IPS-18c (cell line): ENCODE measurements at regions not wholly inside any gene's neighbourhood (a gene's known extent, or its start where the extent isn't known, plus 50 kb on each side); places are given as distances from the start of the nearest gene placed in this dataset.
"Not testable (repeated sequence)": the region's sequence is repeated elsewhere in the genome, so short reads cannot be mapped to it uniquely, and the experiment has no call there.

Experiments
- H3K4me3 ChIP-seq: 2 replicates; pipeline ENCODE4 v1.7.0; 2013; ENCODE audit warnings: low read depth, mild to moderate bottlenecking, low read length, moderate library complexity; ENCODE audit not compliant: insufficient read depth
- H3K9me3 ChIP-seq: one replicate; pipeline ENCODE4 v1.6.1; 2013; ENCODE audit warnings: mild to moderate bottlenecking, low read length, moderate library complexity; ENCODE audit not compliant: control insufficient read depth, insufficient read depth

- peaks cover 43% of the 10 kb centered on the region for H3K9me3 ChIP-seq
- H3K4me3 ChIP-seq: not testable (repeated sequence)
Observed at GRCh38 chr22:10730706-10731105, 4797.3 kb upstream of the OR11H1 start.

- peaks cover 43% of the 10 kb centered on the region for H3K9me3 ChIP-seq
- not testable (repeated sequence) for H3K4me3 ChIP-seq
Observed at GRCh38 chr22:10731246-10731974, 4796.6 kb upstream of the OR11H1 start.

DNA sequence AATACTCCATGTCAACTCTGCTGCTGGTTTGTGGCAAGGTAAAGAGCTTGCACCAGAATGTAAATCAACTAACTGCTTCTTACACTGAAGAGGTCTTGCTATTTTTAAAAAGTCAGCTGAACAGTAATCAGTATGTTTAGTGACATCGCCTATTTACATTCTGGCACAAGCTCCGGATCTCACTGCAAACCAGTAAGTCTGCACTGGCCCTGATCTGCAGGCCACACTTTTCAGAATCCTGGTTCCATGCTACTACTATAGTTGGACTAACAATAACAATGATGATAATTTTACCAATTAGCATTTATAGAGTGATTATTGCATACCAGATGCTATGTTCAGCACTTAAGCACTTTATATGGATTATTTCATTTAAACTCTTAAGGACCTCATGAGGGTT lies 4792.9 kb upstream of the OR11H1 start:
- H3K4me3 ChIP-seq: not testable (repeated sequence)
- H3K9me3 ChIP-seq: peaks cover 30% of the 10 kb centered on the region

GRCh38 chr22:10736879-10737278 lies 4791.1 kb upstream of the OR11H1 start:
- H3K4me3 ChIP-seq: not testable (repeated sequence)
- peaks cover 21% of the 10 kb centered on the region for H3K9me3 ChIP-seq

GRCh38 chr22:10737931-10738330 lies 4790.1 kb upstream of the OR11H1 start:
- H3K4me3 ChIP-seq: not testable (repeated sequence)

GRCh38 chr22:10741210-10741609 lies 4786.8 kb upstream of the OR11H1 start:
- Histone ChIP-seq H3K9me3 (peaks cover 17% of the 10 kb centered on the region), H3K4me3 (no peak overlapping the region)

More at GRCh38 chr22:10737931-10738330, 4790.1 kb upstream of the OR11H1 start:
- H3K9me3 ChIP-seq: peaks cover 24% of the 10 kb centered on the region

GRCh38 chr22:10741776-10742630 lies 4786.0 kb upstream of the OR11H1 start:
- H3K9me3 ChIP-seq: peaks cover 19% of the 10 kb centered on the region
- H3K4me3 ChIP-seq: not testable (repeated sequence)

- peaks cover 13% of the 10 kb centered on the region for H3K9me3 ChIP-seq
Observed at GRCh38 chr22:10746382-10746781, 4781.6 kb upstream of the OR11H1 start.

GRCh38 chr22:10747227-10747626 lies 4780.8 kb upstream of the OR11H1 start:
- H3K9me3 ChIP-seq, H3K4me3 ChIP-seq: not testable (repeated sequence)

More at GRCh38 chr22:10746382-10746781, 4781.6 kb upstream of the OR11H1 start:
- H3K4me3 ChIP-seq: not testable (repeated sequence)

DNA sequence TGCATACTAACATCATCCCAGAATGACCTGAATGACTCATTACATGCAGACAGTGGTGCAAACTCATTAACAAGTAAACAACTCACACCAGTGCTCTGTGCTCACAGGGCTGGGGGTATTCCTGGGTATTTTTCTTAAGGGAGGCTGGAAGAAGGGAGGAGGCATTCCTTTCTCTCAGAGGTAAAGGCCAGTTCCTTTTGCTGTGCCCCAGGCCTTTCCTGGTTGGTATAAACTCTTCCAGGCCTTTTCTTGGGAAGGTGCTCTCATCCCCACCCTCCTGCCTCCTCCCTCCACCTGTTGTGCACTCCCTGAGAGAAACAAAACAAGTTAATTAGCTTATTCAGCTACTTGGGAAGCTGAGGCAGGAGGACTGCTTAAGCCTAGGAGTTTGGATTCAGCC lies 4779.2 kb upstream of the OR11H1 start:
- H3K9me3 ChIP-seq, H3K4me3 ChIP-seq: not testable (repeated sequence)

DNA sequence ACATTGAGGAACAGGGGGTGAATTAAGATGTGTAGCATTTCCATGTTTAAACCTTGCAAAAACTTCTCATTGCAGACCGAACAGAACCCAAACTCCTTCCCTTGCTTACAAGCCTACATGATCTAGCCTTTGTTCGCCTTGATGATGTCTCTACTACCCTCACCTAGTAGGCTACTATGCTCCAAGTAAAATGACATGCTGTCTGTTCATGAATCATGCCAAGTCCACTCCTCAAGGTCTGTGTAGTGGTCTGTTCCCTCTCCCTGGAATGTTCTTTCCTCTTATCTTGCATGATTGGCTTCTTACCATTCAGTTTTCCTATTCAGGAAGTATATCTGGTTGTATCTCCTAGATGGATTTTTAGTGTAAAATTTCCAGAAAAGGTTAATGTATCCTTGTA lies 4778.6 kb upstream of the OR11H1 start:
- H3K4me3 ChIP-seq, H3K9me3 ChIP-seq: not testable (repeated sequence)

GRCh38 chr22:10753566-10753965 lies 4774.4 kb upstream of the OR11H1 start:
- H3K9me3 ChIP-seq, H3K4me3 ChIP-seq: not testable (repeated sequence)

DNA sequence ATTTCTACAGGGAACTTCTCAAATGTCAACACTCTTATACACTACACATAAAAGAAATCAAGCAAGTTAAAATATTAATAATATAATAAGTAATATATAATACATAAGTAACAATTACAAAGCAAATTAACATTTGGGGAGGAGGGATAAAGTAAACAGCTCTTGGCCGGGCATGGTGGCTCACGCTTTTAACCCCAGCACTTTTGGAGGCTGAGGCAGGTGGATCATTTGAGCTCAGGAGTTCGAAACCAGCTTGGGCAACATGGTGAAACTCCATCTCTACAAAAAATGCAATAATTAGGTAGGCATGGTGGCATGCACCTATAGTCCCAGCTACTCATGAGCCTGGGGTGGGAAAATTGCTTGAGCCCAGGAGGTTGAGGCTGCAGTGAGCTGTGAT lies 4772.6 kb upstream of the OR11H1 start:
- not testable (repeated sequence) for H3K9me3 ChIP-seq, H3K4me3 ChIP-seq

DNA sequence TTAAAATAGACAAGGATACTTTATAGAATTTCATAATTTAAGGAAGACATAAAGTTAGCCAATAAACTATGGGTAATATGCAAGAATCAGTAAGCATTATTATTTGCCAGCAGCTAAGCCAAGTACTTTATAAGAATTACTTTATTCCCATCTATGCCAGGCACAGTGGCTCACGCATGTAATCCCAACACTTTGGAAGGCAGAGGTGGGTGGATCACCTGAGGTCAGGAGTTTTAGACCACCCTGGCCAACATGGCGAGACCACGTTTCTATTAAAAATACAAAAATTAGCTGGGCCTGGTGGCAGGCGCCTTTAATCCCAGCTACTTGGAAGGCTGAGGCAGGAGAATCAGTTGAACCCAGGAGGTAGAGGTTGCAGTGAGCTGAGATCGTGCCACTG lies 4767.6 kb upstream of the OR11H1 start:
- not testable (repeated sequence) for H3K9me3 ChIP-seq, H3K4me3 ChIP-seq

DNA sequence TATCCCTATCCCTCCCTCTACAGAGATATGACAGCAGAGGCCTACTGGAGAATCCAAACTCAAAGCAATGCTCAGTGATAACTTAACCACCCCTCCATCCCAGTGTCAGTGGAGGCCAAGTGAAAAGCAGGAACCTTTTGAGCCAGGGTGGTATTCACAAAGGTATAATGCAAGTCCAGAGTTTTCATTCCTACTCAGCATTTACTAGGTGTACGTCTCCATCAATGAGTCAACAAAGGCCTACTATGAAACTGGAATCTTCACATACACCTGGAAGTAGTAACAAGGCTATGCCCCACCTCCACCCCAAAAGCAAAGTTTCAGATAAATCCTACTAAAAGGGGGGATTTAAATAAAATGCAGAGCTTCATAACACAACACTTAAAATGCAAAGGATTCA lies 4761.7 kb upstream of the OR11H1 start:
- H3K9me3 ChIP-seq: peaks cover 16% of the 10 kb centered on the region
- not testable (repeated sequence) for H3K4me3 ChIP-seq

DNA sequence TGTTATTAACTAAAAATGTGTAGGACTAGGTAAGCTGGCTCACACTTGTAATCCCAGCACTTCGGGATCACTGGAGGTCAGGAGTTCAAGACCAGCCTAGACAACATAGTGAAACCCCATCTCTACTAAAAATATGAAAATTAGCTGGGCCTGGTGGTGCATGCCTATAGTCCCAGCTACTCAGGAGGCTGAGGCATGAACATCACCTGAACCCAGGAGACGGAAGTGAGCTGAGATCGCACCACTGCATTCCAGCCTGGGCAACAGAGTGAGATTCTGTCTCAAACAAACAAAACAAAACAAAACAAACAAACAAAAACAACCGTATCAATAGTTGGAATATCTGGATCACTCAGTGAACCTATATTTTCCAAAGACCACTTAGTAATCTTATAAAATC lies 4759.1 kb upstream of the OR11H1 start:
- H3K4me3 ChIP-seq: not testable (repeated sequence)
- H3K9me3 ChIP-seq: peaks cover 25% of the 10 kb centered on the region

DNA sequence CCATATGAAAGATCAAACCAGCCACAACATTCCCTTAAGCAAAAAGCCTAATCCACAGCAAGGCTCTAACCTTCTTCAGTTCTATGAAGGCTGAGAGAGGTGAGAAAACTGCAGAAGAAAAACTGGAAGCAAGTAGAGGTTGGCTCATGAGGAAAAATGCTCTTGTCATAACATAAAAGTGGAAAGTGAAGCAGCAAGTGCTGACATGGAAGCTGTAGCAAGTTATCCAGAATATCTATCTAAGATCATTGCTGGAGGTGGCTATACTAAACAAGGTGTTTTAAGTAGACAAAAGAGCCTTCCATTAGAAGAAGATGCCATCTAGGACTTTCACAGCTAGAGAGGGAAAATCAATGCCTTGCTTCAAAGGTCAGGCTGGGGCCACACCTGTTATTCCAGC lies 4756.2 kb upstream of the OR11H1 start:
- H3K9me3 ChIP-seq: peaks cover 17% of the 10 kb centered on the region
- H3K4me3 ChIP-seq: not testable (repeated sequence)

DNA sequence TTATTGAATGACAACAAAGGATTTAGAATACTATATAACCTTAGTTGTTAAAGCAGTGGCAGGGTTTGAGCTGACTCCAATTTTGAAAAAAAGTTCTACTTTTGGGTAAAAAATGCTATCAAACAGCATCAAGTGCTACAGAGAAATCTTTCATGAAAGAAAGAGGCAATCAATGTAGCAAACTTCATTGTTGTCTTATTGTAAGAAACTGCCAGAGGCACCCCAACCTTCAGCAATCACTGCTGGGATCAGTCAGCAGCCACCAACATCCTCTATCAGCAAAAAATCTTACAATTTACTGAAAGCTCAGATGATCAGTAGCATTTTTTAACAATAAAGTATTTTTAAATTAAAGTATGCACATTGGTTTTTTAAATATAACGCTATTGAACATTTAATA lies 4754.7 kb upstream of the OR11H1 start:
- H3K9me3 ChIP-seq: peaks cover 14% of the 10 kb centered on the region

More for the DNA sequence above, 4754.7 kb upstream of the OR11H1 start:
- H3K4me3 ChIP-seq: not testable (repeated sequence)
